Upper lobe of left lung (tissue), 6 donors: ENCODE measurements at regions not wholly inside any gene's neighbourhood (a gene's known extent, or its start where the extent isn't known, plus 50 kb on each side); places are given as distances from the start of the nearest gene placed in this dataset.

ENCODE experiments used
- ATAC-seq, 2 donors: fragments of 200-7000 bp; cut with Tn5 transposase; one replicate each; pipeline ENCODE4 v1.9.1; 2022; ENCODE audit warnings: mild to moderate bottlenecking in 2 of 2, moderate library complexity in 2 of 2; ENCODE audit not compliant: low FRiP score in 2 of 2
- DNase-seq, 2 donors: peaks; one replicate each; pipeline ENCODE4 v3.0.0-alpha.2; 2019 to 2020
- H3K27ac ChIP-seq, 4 donors: fragments of 200-600 bp; sonication (generic); one replicate each; pipeline ENCODE4 v1.5.1; 2016 to 2019
- H3K27me3 ChIP-seq, 4 donors: fragments of 200-600 bp; sonication (generic); one replicate each; pipeline ENCODE4 v1.5.1; 2017 to 2019
- H3K36me3 ChIP-seq, 4 donors: fragments of 200-600 bp; sonication (generic); one replicate each; pipeline ENCODE4 v1.5.1; 2016 to 2019
- H3K4me1 ChIP-seq, 4 donors: fragments of 200-600 bp; sonication (generic); one replicate each; pipeline ENCODE4 v1.5.1; 2018 to 2019
- H3K4me3 ChIP-seq, 4 donors: fragments of 200-600 bp; sonication (generic); one replicate each; pipeline ENCODE4 v1.5.1; 2017 to 2019; ENCODE audit warnings: mild to moderate bottlenecking in 2 of 4, moderate library complexity in 1 of 4
- H3K9me3 ChIP-seq, 4 donors: fragments of 200-600 bp; sonication (generic); one replicate each; pipeline ENCODE4 v1.5.1; 2018 to 2019
- CTCF ChIP-seq, 6 experiments: fragments of 450-650 bp in 4 of 6; fragments of 200-600 bp in 2 of 6; sonication (generic) in 2 of 6; IDR thresholded peaks; one replicate each; pipeline ENCODE4 v1.5.1; 2016 to 2019; ENCODE audit warnings: antibody characterized with exemption in 6 of 6
- EP300 ChIP-seq, 4 donors: sonication (generic); formaldehyde crosslinking; IDR thresholded peaks; one replicate each; pipeline ENCODE4 v1.5.1; 2017; ENCODE audit warnings: antibody characterized with exemption in 4 of 4, control low read depth in 2 of 4
- POLR2A ChIP-seq, 4 donors: fragments of 450-650 bp; IDR thresholded peaks; one replicate each; pipeline ENCODE4 v1.5.1; 2016 to 2017; ENCODE audit warnings: antibody characterized with exemption in 4 of 4, mild to moderate bottlenecking in 2 of 4
- POLR2AphosphoS5 ChIP-seq, 2 donors: sonication (generic); formaldehyde crosslinking; IDR thresholded peaks; one replicate each; pipeline ENCODE4 v1.5.1; 2017; ENCODE audit warnings: antibody characterized with exemption in 2 of 2
- WGBS, 2 donors: methylation state at CpG; one replicate each; pipeline ENCODE4 v1.1.5; 2017 to 2018; 5-methylcytosine and 5-hydroxymethylcytosine counted together
- donor health status: DM: no; HTN: no; CAD: no; lungs with moderate emphysema.
- donor health status: DM: no; HTN: yes; CAD: no; lungs with severe emphysema.

GRCh38 chr3:194536871-194537637, 50.3 kb upstream of the ATP13A3 start:
- no peak for DNase-seq
- peaks cover 0 to 10% (median 0%) of the 10 kb centered on the region in 4 donors for H3K9me3 ChIP-seq
- no peak overlapping the region for H3K27ac ChIP-seq
- no peak for TF ChIP-seq POLR2AphosphoS5 (IDR thresholded peaks at IDR 0.05)
- no peak for TF ChIP-seq POLR2A (IDR thresholded peaks at IDR 0.05)
- TF ChIP-seq CTCF (IDR thresholded peaks at IDR 0.05): no peak
- TF ChIP-seq EP300 (IDR thresholded peaks at IDR 0.05): no peak
- no peaks in the 10 kb centered on the region for H3K36me3 ChIP-seq
- no peak overlapping the region for H3K4me3 ChIP-seq
- 50 to 52% methylated on average over 2 of the region's 2 CpGs for WGBS, 2 donors
- H3K27me3 ChIP-seq: no peaks in the 10 kb centered on the region
- ATAC-seq: peak; percentile 34 to 50
- peaks cover 0 to 12% (median 7%) of the 10 kb centered on the region in 4 donors for H3K4me1 ChIP-seq
